PC-3 (cell line): ENCODE measurements at regions not wholly inside any gene's neighbourhood (a gene's known extent, or its start where the extent isn't known, plus 50 kb on each side); places are given as distances from the start of the nearest gene placed in this dataset.
"Not testable (repeated sequence)": the region's sequence is repeated elsewhere in the genome, so short reads cannot be mapped to it uniquely, and the experiment has no call there.

Experiments used
- ATAC-seq: fragments of 200-7000 bp; cut with Tn5 transposase; 2 replicates; pipeline ENCODE4 v1.9.1; 2020; ENCODE audit warnings: mild to moderate bottlenecking, moderate library complexity
- BruUV-seq: library from RNA; stranded (reverse); fragments of 400-500 nt; replicated peaks from 2 replicates; lab custom pipeline; 2021; lab: Mats Ljungman, UMichigan
- CTCF ChIA-PET: fragments of 300-600 bp; sonication (Branson Sonifier 250); formaldehyde crosslinking; loops from one replicate; lab custom pipeline; 2022; ENCODE audit warnings: antibody characterized with exemption; lab: Charles Lee
- POLR2A ChIA-PET: fragments of 300-600 bp; sonication (Branson Sonifier 250); formaldehyde crosslinking; loops from one replicate; lab custom pipeline; 2022; ENCODE audit warnings: antibody characterized with exemption; ENCODE audit not compliant: unreplicated experiment; lab: Charles Lee
- DNase-seq: peaks from one replicate; pipeline ENCODE4 v3.0.0-alpha.2; 2015
- H2AFZ ChIP-seq: fragments of 300-600 bp; sonication (generic); 2 replicates; pipeline ENCODE4 v1.6.0; 2016; ENCODE audit warnings: antibody characterized with exemption, low read length
- H3F3A ChIP-seq: fragments of 300-600 bp; sonication (generic); one replicate; pipeline ENCODE4 v1.6.0; 2017; ENCODE audit warnings: antibody characterized with exemption, low read length, control low read depth, mild to moderate bottlenecking; ENCODE audit not compliant: unreplicated experiment
- H3K27ac ChIP-seq: fragments of 300-600 bp; sonication (generic); 2 replicates; pipeline ENCODE4 v1.5.1; 2016; ENCODE audit warnings: mild to moderate bottlenecking, low read length
- H3K27me3 ChIP-seq: fragments of 300-600 bp; sonication (generic); 2 replicates; pipeline ENCODE4 v1.6.1; 2016; ENCODE audit warnings: low read length, mixed read lengths
- H3K36me3 ChIP-seq: fragments of 300-600 bp; sonication (generic); 2 replicates; pipeline ENCODE4 v1.6.1; 2016; ENCODE audit warnings: low read depth, mixed run types, low read length, mixed read lengths
- H3K4me1 ChIP-seq: fragments of 300-600 bp; sonication (generic); 2 replicates; pipeline ENCODE4 v1.5.1; 2016; ENCODE audit warnings: low read length; ENCODE audit not compliant: insufficient read depth
- H3K4me2 ChIP-seq: fragments of 300-600 bp; sonication (generic); 2 replicates; pipeline ENCODE4 v1.6.0; 2016; ENCODE audit warnings: low read length
- H3K4me3 ChIP-seq: fragments of 300-600 bp; sonication (generic); 2 replicates; pipeline ENCODE4 v1.5.1; 2016; ENCODE audit warnings: mild to moderate bottlenecking, low read length, mixed read lengths
- H3K79me2 ChIP-seq: fragments of 300-600 bp; sonication (generic); 2 replicates; pipeline ENCODE4 v1.6.1; 2017; ENCODE audit warnings: low read length, mixed read lengths
- H3K9ac ChIP-seq: fragments of 300-600 bp; sonication (generic); 2 replicates; pipeline ENCODE4 v1.6.0; 2016; ENCODE audit warnings: mild to moderate bottlenecking, low read length
- H3K9me2 ChIP-seq: fragments of 300-600 bp; sonication (generic); replicated peaks from 2 replicates; pipeline ENCODE4 v1.6.1; 2016; ENCODE audit warnings: mixed run types, low read length, mixed read lengths
- H3K9me3 ChIP-seq: fragments of 300-600 bp; sonication (generic); 2 replicates; pipeline ENCODE4 v1.6.1; 2016; ENCODE audit warnings: low read length, mixed read lengths
- H4K20me1 ChIP-seq: fragments of 300-600 bp; sonication (generic); 2 replicates; pipeline ENCODE4 v1.6.1; 2016; ENCODE audit warnings: low read length, mixed read lengths
- CTCF ChIP-seq: fragments of 300-600 bp; sonication (generic); conservative IDR thresholded peaks from 2 replicates; pipeline ENCODE4 v1.5.1; 2017; ENCODE audit warnings: antibody characterized with exemption, low read depth, mild to moderate bottlenecking, low read length
- EZH2 ChIP-seq: fragments of 300-600 bp; sonication (generic); IDR thresholded peaks from one replicate; pipeline ENCODE4 v1.6.1; 2017; ENCODE audit warnings: antibody characterized with exemption, mild to moderate bottlenecking, low read length; ENCODE audit not compliant: unreplicated experiment
- EZH2phosphoT487 ChIP-seq: fragments of 300-600 bp; sonication (generic); IDR thresholded peaks from 2 replicates; pipeline ENCODE4 v1.6.1; 2018; ENCODE audit warnings: mild to moderate bottlenecking, antibody characterized with exemption, low read length, borderline replicate concordance
- intact Hi-C: fragments of 100-400 bp; cut with micrococcal nuclease; formaldehyde crosslinking; loops from 2 replicates; pipeline ENCODE4 v1.9.0; 2023

DNA sequence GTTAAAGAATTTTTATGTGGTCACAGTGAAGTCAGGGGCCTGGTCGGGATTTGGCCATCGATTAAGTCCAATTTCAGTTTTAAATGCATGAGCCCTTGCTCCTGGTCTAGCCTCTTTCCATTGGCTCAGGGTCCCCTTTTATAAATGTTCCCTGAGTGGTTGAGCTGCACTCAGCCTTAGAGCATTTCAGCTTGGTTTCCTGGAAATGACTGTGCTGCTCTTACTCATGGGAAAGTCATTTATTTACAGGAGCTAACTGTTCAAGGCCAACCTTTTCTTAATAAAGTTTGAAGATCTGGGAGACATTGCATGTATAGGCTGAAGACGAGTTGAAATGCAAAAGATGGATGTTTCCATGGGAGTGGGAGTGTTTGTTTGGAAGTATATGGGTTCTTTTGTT is 98.8 kb upstream of the CLNK start:
- no peak overlapping the region for H3K4me2 ChIP-seq
- intact Hi-C loops: no loop called here
- no peaks in the 10 kb centered on the region for H3F3A ChIP-seq
- DNase-seq: peak; percentile 44
- H3K4me3 ChIP-seq: no peak overlapping the region
- no peak overlapping the region for H2AFZ ChIP-seq
- ChIA-PET POLR2A (no interaction called here), CTCF (no interaction called here)
- no peaks in the 10 kb centered on the region for H3K27me3 ChIP-seq
- TF ChIP-seq EZH2 (no peak), EZH2phosphoT487 (no peak), CTCF (no peak)
- no peak for ATAC-seq
- no peaks in the 10 kb centered on the region for H3K9me2 ChIP-seq
- H4K20me1 ChIP-seq: no peaks in the 10 kb centered on the region
- H3K36me3 ChIP-seq: no peaks in the 10 kb centered on the region
- H3K79me2 ChIP-seq: no peaks in the 10 kb centered on the region
- H3K9me3 ChIP-seq: no peaks in the 10 kb centered on the region
- no TSS peak for BruUV-seq
- H3K4me1 ChIP-seq: 0 out of 2 replicates have a peak, but pooled peaks cover 8% of the 10 kb centered on the region
- no peak overlapping the region for H3K27ac ChIP-seq
- H3K9ac ChIP-seq: no peak overlapping the region

- no peaks in the 10 kb centered on the region for H3K9me2 ChIP-seq
- POLR2A ChIA-PET: no interaction called here
Observed at GRCh38 chr4:10781805-10782204, 97.2 kb upstream of the CLNK start.

GRCh38 chr4:10780803-10781202 is 96.2 kb upstream of the CLNK start:
- H3K4me3 ChIP-seq, DNase-seq, H3K9me2 ChIP-seq, H3K4me2 ChIP-seq, H3K9ac ChIP-seq, CTCF ChIA-PET, H3K79me2 ChIP-seq, POLR2A ChIA-PET, H3K27ac ChIP-seq, BruUV-seq, H4K20me1 ChIP-seq, H3K36me3 ChIP-seq, H2AFZ ChIP-seq, ATAC-seq, intact Hi-C loops, H3K4me1 ChIP-seq, H3K9me3 ChIP-seq, H3K27me3 ChIP-seq, H3F3A ChIP-seq: not testable (repeated sequence)

More at GRCh38 chr4:10781805-10782204, 97.2 kb upstream of the CLNK start:
- DNase-seq (no peak), ATAC-seq (no peak)
- no TSS peak for BruUV-seq
- H2AFZ ChIP-seq: no peak overlapping the region
- CTCF ChIA-PET: no interaction called here
- H3K4me3 ChIP-seq: no peak overlapping the region
- H3K36me3 ChIP-seq: no peaks in the 10 kb centered on the region
- no peak overlapping the region for H3K4me2 ChIP-seq
- TF ChIP-seq EZH2 (no peak), EZH2phosphoT487 (no peak), CTCF (no peak)
- H3K27me3 ChIP-seq: no peaks in the 10 kb centered on the region
- no peaks in the 10 kb centered on the region for H3K79me2 ChIP-seq
- intact Hi-C loops: no loop called here
- no peak overlapping the region for H3K9ac ChIP-seq
- H3K27ac ChIP-seq: no peak overlapping the region
- H3K4me1 ChIP-seq: 0 out of 2 replicates have a peak, but pooled peaks cover 8% of the 10 kb centered on the region
- no peaks in the 10 kb centered on the region for H3F3A ChIP-seq
- no peaks in the 10 kb centered on the region for H4K20me1 ChIP-seq
- H3K9me3 ChIP-seq: no peaks in the 10 kb centered on the region

DNA sequence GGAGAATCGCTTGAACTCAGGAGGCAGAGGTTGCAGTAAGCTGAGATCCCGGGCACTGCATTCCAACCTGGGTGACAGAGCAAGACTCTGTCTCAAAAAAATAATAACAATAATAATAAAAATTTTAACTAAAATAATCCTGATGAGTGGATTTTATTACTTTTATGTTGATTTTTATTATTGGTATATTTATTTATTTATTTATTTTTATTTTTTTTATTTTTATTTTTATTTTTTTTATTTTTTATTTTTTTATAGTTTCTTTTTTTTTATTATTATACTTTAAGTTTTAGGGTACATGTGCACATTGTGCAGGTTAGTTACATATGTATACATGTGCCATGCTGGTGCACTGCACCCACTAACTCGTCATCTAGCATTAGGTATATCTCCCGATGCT is 90.6 kb upstream of the CLNK start:
- H3K4me3 ChIP-seq, POLR2A ChIA-PET, H3K9ac ChIP-seq, H3K79me2 ChIP-seq, H3F3A ChIP-seq, H3K36me3 ChIP-seq, DNase-seq, H3K4me1 ChIP-seq, H3K27me3 ChIP-seq, CTCF ChIA-PET, BruUV-seq, H3K9me2 ChIP-seq, H3K9me3 ChIP-seq, H4K20me1 ChIP-seq, intact Hi-C loops, H3K27ac ChIP-seq, H3K4me2 ChIP-seq, ATAC-seq, H2AFZ ChIP-seq: not testable (repeated sequence)
